ENCODE measurements at regions not wholly inside any gene's neighbourhood (a gene's known extent, or its start where the extent isn't known, plus 50 kb on each side); places are given as distances from the start of the nearest gene placed in this dataset.

GRCh38 chr2:62343636-62344337, 147.9 kb downstream of the B3GNT2 start:
- H3K9ac ChIP-seq (ENCODE audit: low read length): no peak overlapping the region
- no peak overlapping the region for H3K4me3 ChIP-seq (ENCODE audit: control extremely low read depth in 1 of 5, extremely low read depth in 1 of 5, insufficient read depth in 1 of 5, low read depth in 2 of 5, low read length in 4 of 5)
- H3K36me3 ChIP-seq (replicated peaks in 1 of 2; ENCODE audit: control extremely low read depth in 1 of 2, control insufficient read depth in 1 of 2, extremely low read depth in 1 of 2, insufficient read depth in 2 of 2, low read length in 1 of 2): no peaks in the 10 kb centered on the region
- DNase-seq: no peak
- H3K9me3 Mint-ChIP-seq (ENCODE audit: insufficient read depth): no peaks in the 10 kb centered on the region
- H3K4me1 Mint-ChIP-seq: peaks cover 13% of the 10 kb centered on the region
- H3K9me3 ChIP-seq (ENCODE audit: control extremely low read depth in 1 of 3, control insufficient read depth in 2 of 3, insufficient read depth in 1 of 3, low read length in 2 of 3): no peaks in the 10 kb centered on the region
- no peak overlapping the region for H3K27ac ChIP-seq (ENCODE audit: low read length in 2 of 2)
- CTCF ChIA-PET: no interaction called here
- TF ChIP-seq EZH2 (IDR thresholded peaks at IDR 0.05; ENCODE audit: borderline replicate concordance, insufficient read depth, low read depth, low read length, poor library complexity, severe bottlenecking) (no peak), CTCF (IDR thresholded peaks at IDR 0.05) (no peak)
- H3K4me3 Mint-ChIP-seq: no peak overlapping the region
- no peak overlapping the region for H3K4me2 ChIP-seq (replicated peaks; ENCODE audit: low read depth, low read length, poor library complexity, severe bottlenecking)
- no peak for ATAC-seq (ENCODE audit: low read depth)
- no peaks in the 10 kb centered on the region for H3K27me3 Mint-ChIP-seq
- no peak overlapping the region for H3K27ac Mint-ChIP-seq
- 100% methylated on average over 2 of the region's 5 CpGs for WGBS (ENCODE audit: insufficient coverage)
- H3K27me3 ChIP-seq (replicated peaks in 1 of 4; ENCODE audit: control extremely low read depth in 1 of 4, control insufficient read depth in 3 of 4, insufficient read depth in 4 of 4, low read length in 3 of 4): no peaks in the 10 kb centered on the region
- intact Hi-C loops (cut with micrococcal nuclease): no loop called here
- no peaks in the 10 kb centered on the region for H3K79me2 ChIP-seq (ENCODE audit: control insufficient read depth, insufficient read depth, low read length)
- no peak overlapping the region for H2AFZ ChIP-seq (ENCODE audit: insufficient read depth, low read depth, low read length, poor library complexity, severe bottlenecking)
- no peaks in the 10 kb centered on the region for H4K20me1 ChIP-seq (ENCODE audit: control insufficient read depth, insufficient read depth, low read length, poor library complexity, severe bottlenecking)
- POLR2A ChIA-PET: no interaction called here
- H3K4me1 ChIP-seq (ENCODE audit: control insufficient read depth in 2 of 2, insufficient read depth in 2 of 2, low read length in 2 of 2): peaks cover 4% of the 10 kb centered on the region in 2 donors

- no peak overlapping the region for H3K9ac ChIP-seq (ENCODE audit: low read length)
- no peak overlapping the region for H3K27ac ChIP-seq (ENCODE audit: low read length in 2 of 2)
- TF ChIP-seq EZH2 (IDR thresholded peaks at IDR 0.05; ENCODE audit: borderline replicate concordance, insufficient read depth, low read depth, low read length, poor library complexity, severe bottlenecking) (no peak), CTCF (IDR thresholded peaks at IDR 0.05) (no peak)
- no peak overlapping the region for H3K4me3 Mint-ChIP-seq
- H3K27me3 Mint-ChIP-seq: no peaks in the 10 kb centered on the region
- no peak overlapping the region for H2AFZ ChIP-seq (ENCODE audit: insufficient read depth, low read depth, low read length, poor library complexity, severe bottlenecking)
- intact Hi-C loops (cut with micrococcal nuclease): no loop called here
- H3K9me3 ChIP-seq (ENCODE audit: control extremely low read depth in 1 of 3, control insufficient read depth in 2 of 3, insufficient read depth in 1 of 3, low read length in 2 of 3): no peaks in the 10 kb centered on the region
- DNase-seq: no peak
- H3K9me3 Mint-ChIP-seq (ENCODE audit: insufficient read depth): no peaks in the 10 kb centered on the region
- ChIA-PET CTCF (no interaction called here), POLR2A (no interaction called here)
- H3K27me3 ChIP-seq (replicated peaks in 1 of 4; ENCODE audit: control extremely low read depth in 1 of 4, control insufficient read depth in 3 of 4, insufficient read depth in 4 of 4, low read length in 3 of 4): no peaks in the 10 kb centered on the region
- no peaks in the 10 kb centered on the region for H3K36me3 ChIP-seq (replicated peaks in 1 of 2; ENCODE audit: control extremely low read depth in 1 of 2, control insufficient read depth in 1 of 2, extremely low read depth in 1 of 2, insufficient read depth in 2 of 2, low read length in 1 of 2)
- ATAC-seq (ENCODE audit: low read depth): no peak
- no peak overlapping the region for H3K4me2 ChIP-seq (replicated peaks; ENCODE audit: low read depth, low read length, poor library complexity, severe bottlenecking)
- no peak overlapping the region for H3K27ac Mint-ChIP-seq
- H3K4me1 Mint-ChIP-seq: peaks cover 13% of the 10 kb centered on the region
- H4K20me1 ChIP-seq (ENCODE audit: control insufficient read depth, insufficient read depth, low read length, poor library complexity, severe bottlenecking): no peaks in the 10 kb centered on the region
- no peaks in the 10 kb centered on the region for H3K79me2 ChIP-seq (ENCODE audit: control insufficient read depth, insufficient read depth, low read length)
- no peak overlapping the region for H3K4me3 ChIP-seq (ENCODE audit: control extremely low read depth in 1 of 5, extremely low read depth in 1 of 5, insufficient read depth in 1 of 5, low read depth in 2 of 5, low read length in 4 of 5)
- peaks cover 4% of the 10 kb centered on the region in 2 donors for H3K4me1 ChIP-seq (ENCODE audit: control insufficient read depth in 2 of 2, insufficient read depth in 2 of 2, low read length in 2 of 2)
Measured at GRCh38 chr2:62343206-62343605, 147.3 kb downstream of the B3GNT2 start.

Data from B cell (primary cell).